Neuronal stem cell (in vitro differentiated cells): ENCODE measurements at regions not wholly inside any gene's neighbourhood (a gene's known extent, or its start where the extent isn't known, plus 50 kb on each side); places are given as distances from the start of the nearest gene placed in this dataset.

Source experiments
- DNase-seq: peaks from one replicate; pipeline ENCODE4 v3.0.0-alpha.2; 2013; ENCODE audit warnings: low spot score
- H2AFZ ChIP-seq: one replicate; pipeline ENCODE4 v1.6.1; 2013; ENCODE audit warnings: mild to moderate bottlenecking, low read length, inconsistent platforms
- H2AK5ac ChIP-seq: 2 replicates; pipeline ENCODE4 v1.6.1; 2013; ENCODE audit warnings: low read depth, mild to moderate bottlenecking, inconsistent platforms, low read length, moderate library complexity, mixed read lengths
- H2BK120ac ChIP-seq: 2 replicates; pipeline ENCODE4 v1.6.1; 2013; ENCODE audit warnings: low read depth, mild to moderate bottlenecking, inconsistent platforms, low read length, moderate library complexity, mixed read lengths
- H2BK12ac ChIP-seq: one replicate; pipeline ENCODE4 v1.6.1; 2013; ENCODE audit warnings: low read length, inconsistent platforms
- H2BK15ac ChIP-seq: 2 replicates; pipeline ENCODE4 v1.6.1; 2013; ENCODE audit warnings: mild to moderate bottlenecking, low read length, inconsistent platforms, mixed read lengths
- H2BK5ac ChIP-seq: one replicate; pipeline ENCODE4 v1.6.1; 2013; ENCODE audit warnings: inconsistent platforms, mild to moderate bottlenecking, low read length, moderate library complexity
- H3K14ac ChIP-seq: one replicate; pipeline ENCODE4 v1.6.1; 2013; ENCODE audit warnings: low read length, inconsistent platforms
- H3K18ac ChIP-seq: 2 replicates; pipeline ENCODE4 v1.6.1; 2013; ENCODE audit warnings: low read length, inconsistent platforms
- H3K23ac ChIP-seq: 2 replicates; pipeline ENCODE4 v1.6.1; 2013; ENCODE audit warnings: low read depth, mild to moderate bottlenecking, mixed read lengths, low read length, inconsistent platforms; ENCODE audit not compliant: poor library complexity
- H3K27ac ChIP-seq: replicated peaks from 3 replicates; pipeline ENCODE4 v1.5.1; 2013; ENCODE audit warnings: low read length, inconsistent platforms
- H3K27me3 ChIP-seq, 3 experiments: 2 replicates each; pipeline ENCODE4 v1.6.1; 2013; ENCODE audit warnings: low read length in 3 of 3, mild to moderate bottlenecking in 2 of 3, inconsistent platforms in 1 of 3, low read depth in 1 of 3, mixed read lengths in 1 of 3, moderate library complexity in 1 of 3; ENCODE audit not compliant: control insufficient read depth in 3 of 3, insufficient read depth in 3 of 3
- H3K36me3 ChIP-seq, 2 donors: replicated peaks in 1 of 2; 2 replicates each; pipeline ENCODE4 v1.6.1; 2013; ENCODE audit warnings: low read length in 2 of 2; ENCODE audit not compliant: control insufficient read depth in 2 of 2, insufficient read depth in 2 of 2
- H3K4ac ChIP-seq: 2 replicates; pipeline ENCODE4 v1.6.1; 2013; ENCODE audit warnings: inconsistent platforms, mild to moderate bottlenecking, low read length, moderate library complexity
- H3K4me1 ChIP-seq, 2 donors: 1 replicate in 1 of 2; 2 replicates in 1 of 2; pipeline ENCODE4 v1.6.1; 2013; ENCODE audit warnings: low read length in 2 of 2, low read depth in 1 of 2; ENCODE audit not compliant: control insufficient read depth in 2 of 2, insufficient read depth in 1 of 2
- H3K4me2 ChIP-seq: one replicate; pipeline ENCODE4 v1.6.1; 2013; ENCODE audit warnings: mild to moderate bottlenecking, low read length, inconsistent platforms; ENCODE audit not compliant: insufficient read depth, poor library complexity, severe bottlenecking
- H3K4me3 ChIP-seq, 2 donors: 2 replicates each; pipeline ENCODE4 v1.5.1; 2013; ENCODE audit warnings: low read length in 2 of 2, mild to moderate bottlenecking in 2 of 2, inconsistent platforms in 1 of 2, moderate library complexity in 1 of 2
- H3K79me1 ChIP-seq: one replicate; pipeline ENCODE4 v1.6.1; 2013; ENCODE audit warnings: low read depth, mild to moderate bottlenecking, inconsistent platforms, low read length, moderate library complexity
- H3K9ac ChIP-seq: one replicate; pipeline ENCODE4 v1.6.1; 2013; ENCODE audit warnings: mild to moderate bottlenecking, low read depth, low read length, inconsistent platforms; ENCODE audit not compliant: poor library complexity
- H3K9me3 ChIP-seq, 2 donors: replicated peaks in 1 of 2; 2 replicates each; pipeline versions ENCODE3 to v1.6.1; 2013; ENCODE audit warnings: low read length in 2 of 2, mild to moderate bottlenecking in 2 of 2, inconsistent platforms in 1 of 2, low read depth in 1 of 2, mixed read lengths in 1 of 2, moderate library complexity in 1 of 2; ENCODE audit not compliant: control insufficient read depth in 2 of 2, insufficient read depth in 1 of 2
- H4K8ac ChIP-seq: one replicate; pipeline ENCODE4 v1.6.1; 2013; ENCODE audit warnings: low read depth, mild to moderate bottlenecking, inconsistent platforms, low read length, moderate library complexity
- H4K91ac ChIP-seq: one replicate; pipeline ENCODE4 v1.6.1; 2013; ENCODE audit warnings: low read length, low read depth, mild to moderate bottlenecking, inconsistent platforms; ENCODE audit not compliant: poor library complexity
- WGBS, 2 donors: extraction: QIAGEN DNeasy Blood & Tissue Kit; methylation state at CpG; one replicate each; pipeline ENCODE4 v1.1.7; 2013; ENCODE audit warnings: missing lambda C conversion rate in 2 of 2, mixed read lengths in 1 of 2; ENCODE audit not compliant: insufficient read length in 2 of 2, insufficient replicate concordance in 1 of 2; ENCODE audit errors: extremely low coverage in 2 of 2; 5-methylcytosine and 5-hydroxymethylcytosine counted together

DNA sequence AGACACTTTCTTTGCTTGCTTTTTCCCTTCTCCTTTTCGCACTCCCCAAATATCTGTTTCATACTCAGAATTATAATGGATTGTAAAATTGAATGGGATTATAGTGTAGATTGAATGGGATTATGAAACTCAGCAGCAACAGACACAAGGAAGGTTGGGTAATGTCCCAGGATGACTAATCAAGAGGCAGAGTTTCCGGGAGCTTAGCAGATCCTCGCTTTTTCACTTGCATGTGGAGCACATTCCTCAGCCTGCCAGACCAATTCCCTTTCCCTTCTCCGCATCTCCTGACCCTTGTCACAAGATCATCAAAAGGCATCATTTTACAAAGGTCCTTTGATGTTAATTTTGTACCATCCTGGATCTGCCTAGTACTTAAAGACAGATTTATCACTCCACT lies 55.1 kb upstream of the SLC1A1 start:
- Histone ChIP-seq H4K8ac (no peak overlapping the region), H3K79me1 (no peaks in the 10 kb centered on the region), H2AK5ac (no peak overlapping the region), H3K9me3 (no peaks in the 10 kb centered on the region), H2BK12ac (no peak overlapping the region), H3K27ac (no peak overlapping the region), H2BK120ac (no peak overlapping the region), H3K4me3 (no peak overlapping the region), H3K14ac (no peak overlapping the region), H3K18ac (no peak overlapping the region), H3K9ac (no peak overlapping the region), H2AFZ (no peak overlapping the region), H3K4ac (no peak overlapping the region), H4K91ac (no peak overlapping the region), H3K27me3 (peaks cover 0 to 2% (median 0%) of the 10 kb centered on the region in 3 experiments), H3K4me1 (no peaks in the 10 kb centered on the region), H3K36me3 (no peaks in the 10 kb centered on the region), H3K4me2 (no peak overlapping the region), H2BK5ac (no peak overlapping the region), H3K23ac (no peak overlapping the region), H2BK15ac (no peak overlapping the region)
- WGBS, 2 donors = no CpG with 5 or more reads among the region's 4 CpGs
- no peak for DNase-seq

DNA sequence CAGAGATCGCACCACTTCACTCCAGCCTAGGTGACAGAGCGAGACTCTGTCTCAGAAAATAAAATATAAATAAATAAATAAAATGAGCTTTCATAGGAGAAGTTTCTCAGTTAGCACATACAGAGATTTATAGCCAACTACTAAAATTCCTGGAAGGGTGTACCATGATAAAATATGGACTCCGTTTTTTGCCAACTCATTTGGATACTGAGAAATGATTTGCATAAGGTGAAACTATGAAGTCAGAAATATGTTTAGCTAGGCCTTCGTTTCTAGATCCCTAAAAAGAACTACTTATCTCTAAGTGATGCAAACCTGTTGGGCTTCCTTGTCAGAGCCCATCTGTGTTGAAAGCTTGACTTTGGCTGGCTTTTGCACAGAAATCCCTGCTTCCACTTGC lies 56.9 kb upstream of the SLC1A1 start:
- no peak overlapping the region for H3K4me2 ChIP-seq
- WGBS, 2 donors = no CpG with 5 or more reads among the region's 4 CpGs
- no peak overlapping the region for H4K8ac ChIP-seq

GRCh38 chr9:4430432-4431261 lies 59.6 kb upstream of the SLC1A1 start:
- H3K79me1 ChIP-seq = no peaks in the 10 kb centered on the region
- no peak overlapping the region for H3K27ac ChIP-seq
- no peak overlapping the region for H3K18ac ChIP-seq
- H3K14ac ChIP-seq = no peak overlapping the region
- H2BK5ac ChIP-seq = no peak overlapping the region
- no peak overlapping the region for H2BK120ac ChIP-seq
- no peak overlapping the region for H2AFZ ChIP-seq
- no peaks in the 10 kb centered on the region for H3K9me3 ChIP-seq
- H2AK5ac ChIP-seq = no peak overlapping the region
- H3K4ac ChIP-seq = no peak overlapping the region
- H3K4me1 ChIP-seq = no peaks in the 10 kb centered on the region
- WGBS, 2 donors = no CpG with 5 or more reads among the region's 3 CpGs
- H3K4me3 ChIP-seq = no peak overlapping the region
- H3K27me3 ChIP-seq = no peaks in the 10 kb centered on the region
- no peak overlapping the region for H3K9ac ChIP-seq
- no peak overlapping the region for H3K4me2 ChIP-seq
- H2BK12ac ChIP-seq = no peak overlapping the region
- no peaks in the 10 kb centered on the region for H3K36me3 ChIP-seq
- H2BK15ac ChIP-seq = no peak overlapping the region
- no peak for DNase-seq
- H3K23ac ChIP-seq = no peak overlapping the region
- H4K91ac ChIP-seq = no peak overlapping the region
- no peak overlapping the region for H4K8ac ChIP-seq

More for the DNA sequence above, 56.9 kb upstream of the SLC1A1 start:
- Histone ChIP-seq H3K27me3 (no peaks in the 10 kb centered on the region), H4K91ac (no peak overlapping the region), H2BK120ac (no peak overlapping the region), H3K14ac (no peak overlapping the region), H2BK12ac (no peak overlapping the region), H3K36me3 (no peaks in the 10 kb centered on the region), H3K9ac (no peak overlapping the region), H3K4me1 (no peaks in the 10 kb centered on the region), H2AFZ (no peak overlapping the region), H3K27ac (no peak overlapping the region), H3K9me3 (no peaks in the 10 kb centered on the region), H2BK5ac (no peak overlapping the region), H3K23ac (no peak overlapping the region), H3K18ac (no peak overlapping the region), H2AK5ac (no peak overlapping the region), H3K79me1 (no peaks in the 10 kb centered on the region), H2BK15ac (no peak overlapping the region), H3K4ac (no peak overlapping the region), H3K4me3 (no peak overlapping the region)
- no peak for DNase-seq

- Histone ChIP-seq H4K91ac (no peak overlapping the region), H2AFZ (no peak overlapping the region), H3K4me3 (no peak overlapping the region), H3K36me3 (no peaks in the 10 kb centered on the region), H2BK15ac (no peak overlapping the region), H3K79me1 (no peaks in the 10 kb centered on the region), H3K4me1 (peaks cover 0 to 4% of the 10 kb centered on the region in 2 donors), H3K27me3 (no peaks in the 10 kb centered on the region), H3K27ac (no peak overlapping the region), H2AK5ac (no peak overlapping the region), H3K9me3 (no peaks in the 10 kb centered on the region), H3K14ac (no peak overlapping the region), H2BK120ac (no peak overlapping the region), H3K23ac (no peak overlapping the region), H3K4ac (no peak overlapping the region), H3K4me2 (no peak overlapping the region), H3K18ac (no peak overlapping the region), H4K8ac (no peak overlapping the region), H3K9ac (no peak overlapping the region), H2BK5ac (no peak overlapping the region), H2BK12ac (no peak overlapping the region)
- no CpG with 5 or more reads among the region's 4 CpGs for WGBS, 2 donors
- DNase-seq = no peak
Observed at GRCh38 chr9:4425319-4426045, 64.8 kb upstream of the SLC1A1 start.
